T47D (cell line): ENCODE measurements at regions not wholly inside any gene's neighbourhood (a gene's known extent, or its start where the extent isn't known, plus 50 kb on each side); places are given as distances from the start of the nearest gene placed in this dataset.

Source experiments
- DNase-seq, 2 experiments: peaks; one replicate each; pipeline versions ENCODE4 v3.0.0 to v3.0.0-alpha.2; 2011 to 2012; ENCODE audit warnings: low read depth in 1 of 2, low spot score in 1 of 2
- JUND ChIP-seq: IDR thresholded peaks from 2 replicates; pipeline ENCODE4 v1.6.1; 2012; ENCODE audit warnings: low read depth
- in situ Hi-C: cut with HindIII; loops from 2 replicates; pipeline ENCODE4 v1.10.0; 2016; ENCODE audit warnings: low sequenced_read_pairs, low pct_unique_long_range_greater_than_20kb

DNA sequence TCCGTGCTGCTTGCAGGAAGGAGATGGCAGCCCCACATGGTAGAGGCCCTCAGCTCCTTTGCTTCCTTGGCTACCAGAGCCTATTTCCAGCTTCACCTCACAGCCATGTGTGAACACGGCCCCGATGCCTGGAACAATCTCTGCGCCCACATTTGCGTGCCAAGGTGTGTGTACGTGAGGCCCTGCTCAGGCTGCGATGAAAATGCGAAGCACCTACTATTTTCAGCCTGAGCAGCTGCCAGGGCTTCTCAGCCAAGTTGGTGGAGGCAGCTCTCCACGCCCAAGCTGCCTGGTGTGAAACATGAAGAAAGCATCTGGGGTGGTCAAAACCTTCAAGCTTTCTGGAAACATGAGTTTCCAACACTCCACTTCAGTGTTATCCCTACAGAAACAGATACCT lies 177.8 kb upstream of the EGLN3 start:
- no peak for TF ChIP-seq JUND

DNA sequence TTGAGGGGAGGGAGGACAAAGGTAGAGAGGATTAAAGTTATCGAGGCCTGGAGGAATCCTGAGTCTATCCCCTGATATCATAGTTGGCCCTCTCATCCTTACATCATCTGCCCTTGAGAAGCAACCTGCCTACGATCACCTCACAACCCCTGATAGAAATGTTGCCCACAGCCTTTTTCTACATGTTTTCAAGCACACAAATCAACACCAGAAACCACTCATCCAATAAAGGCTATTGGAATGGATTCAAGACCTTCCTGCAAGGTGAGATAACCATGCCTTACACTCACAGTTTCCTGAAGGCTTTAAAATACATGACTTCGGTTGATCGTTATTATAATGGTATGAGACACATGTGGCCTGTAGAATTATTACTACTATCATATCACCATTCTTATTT lies 175.7 kb upstream of the EGLN3 start:
- in situ Hi-C loops: no loop called here
- no peak for DNase-seq
- TF ChIP-seq JUND: no peak

More for the DNA sequence above, 177.8 kb upstream of the EGLN3 start:
- in situ Hi-C loops: no loop called here
- no peak for DNase-seq

DNA sequence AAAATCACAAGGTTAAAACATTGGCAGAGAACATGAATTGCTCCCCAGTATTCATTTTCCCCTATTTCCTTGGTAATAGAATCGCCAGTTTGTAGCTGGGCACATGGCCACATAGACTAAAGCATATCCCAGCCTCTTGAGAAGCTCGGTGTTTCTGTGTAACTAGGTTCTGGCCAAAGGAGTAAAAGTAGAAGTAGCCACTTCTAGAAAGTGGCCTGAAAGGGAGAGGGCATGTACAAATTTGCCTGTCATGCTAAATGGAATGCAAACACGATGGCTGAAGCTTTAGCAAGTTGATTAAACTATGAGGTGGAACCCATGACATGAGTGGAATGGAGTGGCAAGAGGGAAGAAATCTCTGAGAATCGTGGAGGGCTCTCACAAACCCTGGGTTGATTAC lies 173.7 kb upstream of the EGLN3 start:
- DNase-seq: no peak
- no peak for TF ChIP-seq JUND
- in situ Hi-C loops: no loop called here

DNA sequence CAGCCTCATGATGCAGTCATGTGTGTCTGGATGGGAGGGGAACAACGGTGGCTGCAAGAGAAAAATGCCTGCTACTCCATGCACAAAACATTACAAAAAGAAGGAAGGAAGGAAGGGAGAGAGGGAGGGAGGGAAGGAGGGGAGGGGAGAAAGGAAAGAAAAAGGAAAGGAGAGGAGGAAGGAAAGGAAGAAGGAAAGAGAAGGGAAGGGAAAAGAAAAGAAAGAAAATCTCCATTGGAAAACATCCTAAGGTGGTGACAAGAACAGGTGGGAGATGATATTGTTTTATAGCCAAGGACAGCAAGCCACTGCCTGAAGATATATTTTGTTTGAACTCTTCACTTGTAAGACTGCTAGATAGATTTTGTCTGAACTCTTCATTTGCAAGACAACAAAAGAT lies 171.8 kb upstream of the EGLN3 start:
- TF ChIP-seq JUND: no peak
- DNase-seq: no peak
- in situ Hi-C loops: no loop called here

DNA sequence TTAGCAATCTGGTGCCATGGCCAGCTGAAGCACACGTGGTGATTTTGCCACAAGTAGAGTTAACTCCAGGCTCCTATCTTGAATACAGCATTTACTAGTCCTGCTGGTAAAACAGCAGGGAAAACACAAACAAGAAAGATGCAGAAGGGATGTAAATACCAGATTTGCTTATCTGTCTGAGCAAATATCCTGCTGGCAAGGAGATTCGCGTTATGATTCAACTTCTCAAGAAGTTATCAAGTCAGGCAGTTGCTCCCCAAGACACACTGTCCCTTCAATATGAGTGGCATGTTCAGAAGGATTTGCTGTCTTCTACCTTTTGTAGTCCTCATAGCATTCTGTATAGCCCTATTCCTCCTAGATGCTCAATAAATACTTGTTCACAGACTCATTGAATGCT lies 171.2 kb upstream of the EGLN3 start:
- TF ChIP-seq JUND: no peak
- peak in 1 of 2 experiments; percentile 23 for DNase-seq
- in situ Hi-C loops: no loop called here

DNA sequence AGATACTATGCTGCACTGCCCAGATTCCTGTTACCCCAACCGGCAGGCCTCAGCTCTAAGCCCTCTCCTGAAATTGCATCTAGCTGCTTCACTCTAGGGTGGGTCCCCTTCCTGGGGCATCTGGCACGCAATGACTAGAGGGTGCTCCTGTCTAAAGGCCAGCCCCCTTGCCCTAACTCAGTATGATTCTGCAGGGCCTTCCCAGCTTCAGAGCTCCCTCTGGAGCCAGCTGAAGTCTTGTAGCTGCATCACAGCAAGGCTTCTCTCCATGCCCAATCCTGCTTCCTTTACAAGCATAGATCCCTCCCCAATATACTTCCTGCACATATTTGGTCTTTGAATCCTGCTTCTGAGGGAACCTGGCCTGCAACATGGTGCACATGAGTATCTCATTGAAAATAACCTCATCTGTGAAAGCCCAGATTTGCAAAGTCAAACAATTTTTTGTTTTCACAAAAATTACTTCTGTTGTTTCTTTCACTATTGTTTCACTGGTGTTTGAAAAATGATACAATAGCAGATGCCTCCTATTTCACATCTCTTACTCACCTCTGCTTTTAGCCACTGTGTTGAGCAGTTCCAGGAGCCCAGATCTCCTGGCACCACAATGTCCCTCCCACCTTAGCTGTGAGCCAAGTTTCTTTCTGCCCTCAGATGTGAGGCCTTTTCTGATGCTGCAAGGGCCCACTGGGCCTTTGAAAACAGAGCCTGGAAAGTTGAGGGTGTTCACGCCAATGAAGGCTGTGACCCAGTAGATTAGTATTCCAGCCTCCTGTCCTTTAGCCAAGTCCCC lies 169.5 kb upstream of the EGLN3 start:
- in situ Hi-C loops: no loop called here
- peak in 1 of 2 experiments; percentile 43 for DNase-seq
- no peak for TF ChIP-seq JUND

DNA sequence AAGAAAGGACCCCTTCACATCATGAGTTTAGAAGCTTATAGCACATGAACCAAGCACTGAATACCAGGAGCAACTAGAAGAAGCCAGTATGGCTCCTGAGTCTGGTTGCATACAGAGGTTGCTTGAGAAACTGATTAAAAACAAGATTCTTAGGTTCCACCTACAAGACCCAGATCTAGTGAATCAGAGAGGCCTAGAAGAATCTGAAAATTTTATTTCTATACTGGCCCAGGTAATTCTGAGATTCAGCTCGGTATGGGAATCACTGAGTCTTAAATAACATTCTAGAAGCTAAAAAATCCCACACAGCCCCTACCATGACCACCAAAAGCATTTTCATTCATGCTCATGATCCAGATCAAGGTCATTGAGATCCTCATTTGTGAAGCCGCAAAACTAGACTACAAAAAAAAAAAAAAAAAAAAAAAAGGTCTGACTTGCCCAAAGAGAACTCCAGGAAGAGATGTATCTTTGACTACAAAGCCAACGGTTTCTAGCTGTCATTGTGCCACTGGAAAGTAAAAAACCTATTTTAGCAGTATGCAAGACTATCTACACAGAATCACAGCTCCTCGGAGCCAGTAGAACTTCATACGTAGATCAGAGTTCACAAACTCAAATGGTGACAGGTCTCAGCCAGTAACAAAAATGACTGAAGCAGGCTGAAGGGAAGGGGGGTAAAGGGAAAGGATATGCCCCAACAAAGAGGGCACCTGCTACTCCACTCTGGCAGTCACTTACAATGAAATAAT lies 168.4 kb upstream of the EGLN3 start:
- in situ Hi-C loops: no loop called here
- DNase-seq: no peak
- no peak for TF ChIP-seq JUND

DNA sequence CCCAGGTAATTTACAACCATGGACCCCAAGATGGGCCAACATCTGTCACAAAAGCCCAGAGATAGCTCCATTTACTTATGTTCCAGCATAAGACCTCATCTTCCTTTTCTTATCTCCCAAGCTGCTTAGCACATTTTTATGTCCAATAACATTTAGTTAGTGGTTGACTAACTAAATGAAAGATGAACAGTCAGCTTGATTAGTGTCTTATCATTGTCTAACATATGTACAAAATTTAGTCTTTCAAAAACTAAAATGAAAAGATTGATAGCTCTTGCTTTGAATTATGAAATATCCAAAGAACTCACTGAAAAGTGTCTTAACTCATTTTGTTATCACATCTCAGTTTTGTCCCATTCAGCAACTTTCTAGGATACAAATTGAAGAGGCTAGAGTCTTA lies 163.1 kb upstream of the EGLN3 start:
- DNase-seq: no peak
- in situ Hi-C loops: no loop called here
- no peak for TF ChIP-seq JUND

DNA sequence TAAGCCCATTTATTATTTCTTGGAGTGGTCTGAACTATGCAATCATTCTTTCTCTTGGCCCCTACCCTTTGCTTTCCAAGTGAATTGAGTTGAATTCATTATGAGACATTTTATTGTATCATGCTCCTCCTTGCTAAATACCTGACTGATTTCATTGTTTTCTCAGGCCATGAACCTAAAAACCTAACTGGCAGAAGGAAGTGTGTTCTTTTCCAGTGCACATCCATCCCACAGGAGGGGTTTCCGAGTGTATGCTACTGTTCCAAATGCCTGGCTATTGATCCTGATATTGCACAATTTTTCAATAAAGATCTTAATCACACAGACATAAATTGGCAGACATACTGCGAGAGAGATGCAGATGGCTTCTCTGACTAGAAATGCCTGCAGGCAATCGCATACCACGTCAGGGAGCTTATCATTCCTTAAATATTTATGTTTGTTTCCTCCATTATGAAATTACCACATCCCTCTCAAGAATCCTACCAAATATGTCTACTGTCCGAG lies 162.2 kb upstream of the EGLN3 start:
- in situ Hi-C loops: no loop called here
- peak in 1 of 2 experiments; percentile 85 for DNase-seq
- peak; percentile 96 for TF ChIP-seq JUND

DNA sequence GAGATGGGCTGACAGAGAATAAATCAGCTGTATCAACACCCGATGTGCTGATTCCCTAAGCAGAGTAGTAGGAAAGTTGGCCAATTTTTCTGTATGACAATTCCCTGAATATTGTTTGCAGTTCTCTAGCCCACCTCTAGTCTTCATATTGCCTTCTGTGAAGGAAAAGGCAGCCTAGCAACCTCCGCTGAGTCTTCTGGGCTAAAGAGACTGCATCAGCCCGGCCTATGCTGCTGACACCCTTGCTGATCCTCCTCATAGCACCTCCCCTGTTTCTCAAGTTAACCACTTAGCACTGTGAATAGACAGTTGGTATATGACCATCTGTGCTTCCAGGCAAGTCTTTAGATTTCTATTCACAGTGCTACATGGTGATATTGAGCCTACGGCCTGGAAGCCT lies 161.1 kb upstream of the EGLN3 start:
- TF ChIP-seq JUND: no peak
- in situ Hi-C loops: no loop called here
- no peak for DNase-seq

DNA sequence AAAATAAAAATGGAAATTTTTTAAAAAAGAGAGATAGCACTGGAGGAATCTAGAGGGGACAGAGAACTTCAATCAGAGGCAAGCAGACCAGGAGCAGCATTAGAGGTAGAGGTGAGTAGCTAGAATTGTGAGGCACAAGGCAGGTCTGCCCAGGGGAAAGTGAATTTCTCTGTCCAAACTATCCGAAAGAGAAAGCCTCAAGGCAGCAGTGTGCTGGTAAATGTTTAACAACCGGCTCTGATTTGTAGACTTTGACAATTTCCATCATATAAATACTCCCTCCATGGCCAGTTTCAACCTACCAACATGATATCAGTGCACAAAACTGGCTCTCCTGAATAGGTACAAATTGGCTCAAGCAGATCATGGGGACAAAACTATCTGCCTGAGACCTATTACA lies 160.6 kb upstream of the EGLN3 start:
- in situ Hi-C loops: no loop called here

DNA sequence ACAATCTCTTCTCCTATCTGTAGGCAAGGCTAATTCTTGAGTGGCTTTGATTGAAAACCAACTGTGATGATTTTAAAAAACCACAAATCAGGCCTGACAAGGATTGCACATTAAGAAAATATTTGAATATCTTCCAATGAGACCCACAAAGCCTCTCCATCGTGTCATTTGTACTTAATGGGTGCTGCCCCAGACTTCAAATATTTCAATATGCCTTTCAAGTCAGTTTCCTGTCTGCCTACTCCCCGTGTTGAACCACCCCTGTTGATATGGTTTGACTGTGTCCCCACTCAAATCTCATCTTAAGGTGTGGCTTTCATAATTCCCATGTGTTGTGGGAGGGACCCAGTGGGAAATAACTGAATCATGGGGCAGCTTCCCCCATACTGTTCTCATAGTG lies 159.7 kb upstream of the EGLN3 start:
- TF ChIP-seq JUND: no peak
- in situ Hi-C loops: no loop called here
- DNase-seq: no peak

More for the DNA sequence above, 160.6 kb upstream of the EGLN3 start:
- DNase-seq: no peak
- TF ChIP-seq JUND: no peak

DNA sequence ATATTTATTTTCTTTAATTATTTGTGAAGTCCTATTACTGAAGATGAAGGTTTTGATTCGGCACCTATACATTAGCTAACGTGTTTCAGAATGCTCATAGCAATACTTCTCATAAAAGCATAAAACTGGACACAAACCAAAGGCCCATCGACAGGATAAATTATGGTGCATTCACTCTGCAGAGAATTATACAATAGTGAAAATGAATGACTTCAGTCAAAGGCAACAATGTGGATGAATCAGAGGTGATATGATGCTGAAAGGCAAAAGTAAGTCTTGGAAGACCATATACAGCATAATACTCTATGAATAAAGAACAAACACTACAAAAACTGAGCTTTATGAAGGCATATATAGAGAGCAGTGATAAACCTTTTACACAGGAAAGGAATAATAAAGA lies 156.6 kb upstream of the EGLN3 start:
- no peak for DNase-seq
- TF ChIP-seq JUND: no peak
- in situ Hi-C loops: no loop called here
